ENCODE measurements at regions not wholly inside any gene's neighbourhood (a gene's known extent, or its start where the extent isn't known, plus 50 kb on each side); places are given as distances from the start of the nearest gene placed in this dataset.
"Not testable (repeated sequence)": the region's sequence is repeated elsewhere in the genome, so short reads cannot be mapped to it uniquely, and the experiment has no call there.

- H3K27ac ChIP-seq (ENCODE audit: low read depth, low read length); H3K36me3 ChIP-seq (ENCODE audit: control insufficient read depth, insufficient read depth, low read length); H3K4me3 ChIP-seq (ENCODE audit: low read length); H3K9ac ChIP-seq (ENCODE audit: low read length); H3K4me1 ChIP-seq (ENCODE audit: control insufficient read depth, insufficient read depth, low read length); H3K27me3 ChIP-seq (ENCODE audit: control insufficient read depth, insufficient read depth, low read length): not testable (repeated sequence)
These were observed 1212.9 kb upstream of the TENM3 start for GRCh38 chr4:181030135-181030921.

DNA sequence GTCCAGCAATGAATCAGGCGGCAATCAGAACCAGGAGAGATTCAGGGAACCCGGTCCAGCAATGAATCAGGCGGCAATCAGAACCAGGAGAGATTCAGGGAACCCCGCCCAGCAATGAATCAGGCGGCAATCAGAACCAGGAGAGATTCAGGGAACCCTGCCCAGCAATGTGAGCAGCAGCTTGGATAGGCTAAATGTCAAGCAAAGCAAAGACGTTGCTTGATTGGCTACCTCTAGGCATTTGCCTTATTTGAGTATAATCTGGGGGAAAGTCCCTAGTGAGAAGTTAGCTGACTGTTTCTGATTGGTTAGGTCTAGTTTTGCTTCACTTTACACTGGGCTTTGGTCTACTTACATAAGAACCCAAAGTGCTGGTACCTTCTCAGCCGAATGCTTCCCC is 1212.2 kb upstream of the TENM3 start:
- Histone ChIP-seq H3K4me1 (ENCODE audit: control insufficient read depth, insufficient read depth, low read length) (no peaks in the 10 kb centered on the region), H3K27me3 (ENCODE audit: control insufficient read depth, insufficient read depth, low read length) (no peaks in the 10 kb centered on the region), H3K27ac (ENCODE audit: low read depth, low read length) (no peak overlapping the region), H3K9ac (ENCODE audit: low read length) (no peak overlapping the region), H3K36me3 (ENCODE audit: control insufficient read depth, insufficient read depth, low read length) (no peaks in the 10 kb centered on the region), H3K4me3 (ENCODE audit: low read length) (no peak overlapping the region)

DNA sequence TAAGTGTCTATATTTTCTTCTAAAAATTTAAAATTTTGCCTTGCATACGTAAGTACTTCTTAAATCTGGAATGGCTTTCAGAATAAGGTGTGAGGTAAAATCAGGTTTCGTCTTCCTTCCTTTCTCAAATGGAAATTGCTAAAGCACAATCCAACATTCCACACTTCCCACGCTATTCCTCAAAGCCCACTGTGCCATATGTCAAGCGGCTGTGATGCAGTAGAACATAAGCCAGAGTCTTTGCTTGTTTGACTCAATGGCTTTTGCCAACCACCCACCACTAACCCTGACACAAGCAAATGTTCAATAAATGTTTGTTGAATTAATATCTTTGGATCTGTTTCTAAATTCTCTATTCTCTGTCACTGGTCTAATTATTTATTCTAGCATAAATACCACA is 1199.7 kb upstream of the TENM3 start:
- no peak overlapping the region for H3K4me3 ChIP-seq (ENCODE audit: low read length)
- H3K4me1 ChIP-seq (ENCODE audit: control insufficient read depth, insufficient read depth, low read length): no peaks in the 10 kb centered on the region

DNA sequence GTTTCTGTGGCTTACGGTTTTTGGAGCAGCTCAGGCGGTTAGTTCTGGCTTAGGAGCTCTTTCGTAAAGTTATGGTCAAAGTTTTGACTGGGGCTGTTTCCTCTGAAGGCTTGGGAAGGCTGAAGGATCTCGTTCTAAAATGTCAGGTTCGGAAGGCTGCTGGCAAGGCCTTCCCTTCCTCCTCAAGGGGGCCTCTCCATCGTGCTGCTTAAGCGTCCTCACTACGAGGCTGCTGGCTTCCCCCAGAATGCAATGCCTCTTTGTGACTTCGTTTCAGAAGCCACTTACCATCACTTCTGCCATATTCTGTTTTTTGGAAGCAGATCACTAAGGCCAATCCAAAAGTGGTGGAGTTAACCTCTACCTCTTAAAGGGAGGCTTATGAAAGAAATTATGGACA is 1196.4 kb upstream of the TENM3 start:
- Histone ChIP-seq H3K27ac (ENCODE audit: low read depth, low read length) (no peak overlapping the region), H3K4me3 (ENCODE audit: low read length) (no peak overlapping the region), H3K9ac (ENCODE audit: low read length) (no peak overlapping the region), H3K4me1 (ENCODE audit: control insufficient read depth, insufficient read depth, low read length) (no peaks in the 10 kb centered on the region), H3K27me3 (ENCODE audit: control insufficient read depth, insufficient read depth, low read length) (no peaks in the 10 kb centered on the region), H3K36me3 (ENCODE audit: control insufficient read depth, insufficient read depth, low read length) (no peaks in the 10 kb centered on the region)

More for the DNA sequence above, 1199.7 kb upstream of the TENM3 start:
- no peak overlapping the region for H3K9ac ChIP-seq (ENCODE audit: low read length)
- H3K27me3 ChIP-seq (ENCODE audit: control insufficient read depth, insufficient read depth, low read length): no peaks in the 10 kb centered on the region
- H3K27ac ChIP-seq (ENCODE audit: low read depth, low read length): no peak overlapping the region
- H3K36me3 ChIP-seq (ENCODE audit: control insufficient read depth, insufficient read depth, low read length): no peaks in the 10 kb centered on the region

- Histone ChIP-seq H3K36me3 (ENCODE audit: control insufficient read depth, insufficient read depth, low read length) (no peaks in the 10 kb centered on the region), H3K27me3 (ENCODE audit: control insufficient read depth, insufficient read depth, low read length) (no peaks in the 10 kb centered on the region), H3K9ac (ENCODE audit: low read length) (no peak overlapping the region), H3K27ac (ENCODE audit: low read depth, low read length) (no peak overlapping the region), H3K4me1 (ENCODE audit: control insufficient read depth, insufficient read depth, low read length) (no peaks in the 10 kb centered on the region), H3K4me3 (ENCODE audit: low read length) (no peak overlapping the region)
These were observed 1191.3 kb upstream of the TENM3 start for GRCh38 chr4:181051931-181052330.

GRCh38 chr4:181061787-181062186 is 1181.4 kb upstream of the TENM3 start:
- Histone ChIP-seq H3K4me3 (ENCODE audit: low read length) (no peak overlapping the region), H3K9ac (ENCODE audit: low read length) (no peak overlapping the region), H3K27ac (ENCODE audit: low read depth, low read length) (no peak overlapping the region), H3K36me3 (ENCODE audit: control insufficient read depth, insufficient read depth, low read length) (no peaks in the 10 kb centered on the region), H3K27me3 (ENCODE audit: control insufficient read depth, insufficient read depth, low read length) (no peaks in the 10 kb centered on the region), H3K4me1 (ENCODE audit: control insufficient read depth, insufficient read depth, low read length) (no peaks in the 10 kb centered on the region)

DNA sequence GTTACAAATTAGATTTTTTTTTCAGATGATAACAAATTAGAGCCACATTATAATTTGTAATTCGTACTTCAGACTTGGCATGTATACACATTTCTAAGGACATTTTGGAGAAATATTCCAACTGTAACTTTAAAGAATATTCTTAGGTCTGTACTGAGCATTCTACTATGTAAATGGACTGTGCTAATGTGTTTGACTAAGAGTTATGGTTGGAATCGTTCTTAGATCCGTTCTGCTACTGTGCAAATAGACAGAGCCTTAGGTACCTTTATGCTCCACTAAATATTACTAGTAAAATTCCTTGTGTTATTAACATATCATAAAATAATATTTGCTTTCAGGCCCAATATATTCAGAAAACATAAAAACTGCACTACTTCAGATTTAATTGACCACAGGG is 1180.0 kb upstream of the TENM3 start:
- no peaks in the 10 kb centered on the region for H3K4me1 ChIP-seq (ENCODE audit: control insufficient read depth, insufficient read depth, low read length)
- no peak overlapping the region for H3K27ac ChIP-seq (ENCODE audit: low read depth, low read length)
- H3K4me3 ChIP-seq (ENCODE audit: low read length): no peak overlapping the region
- no peak overlapping the region for H3K9ac ChIP-seq (ENCODE audit: low read length)
- H3K36me3 ChIP-seq (ENCODE audit: control insufficient read depth, insufficient read depth, low read length): no peaks in the 10 kb centered on the region
- no peaks in the 10 kb centered on the region for H3K27me3 ChIP-seq (ENCODE audit: control insufficient read depth, insufficient read depth, low read length)

- no peak overlapping the region for H3K27ac ChIP-seq (ENCODE audit: low read depth, low read length)
- H3K4me3 ChIP-seq (ENCODE audit: low read length): no peak overlapping the region
- no peaks in the 10 kb centered on the region for H3K36me3 ChIP-seq (ENCODE audit: control insufficient read depth, insufficient read depth, low read length)
- no peaks in the 10 kb centered on the region for H3K27me3 ChIP-seq (ENCODE audit: control insufficient read depth, insufficient read depth, low read length)
- no peak overlapping the region for H3K9ac ChIP-seq (ENCODE audit: low read length)
- no peaks in the 10 kb centered on the region for H3K4me1 ChIP-seq (ENCODE audit: control insufficient read depth, insufficient read depth, low read length)
These were observed 1165.9 kb upstream of the TENM3 start for GRCh38 chr4:181077341-181077740.

DNA sequence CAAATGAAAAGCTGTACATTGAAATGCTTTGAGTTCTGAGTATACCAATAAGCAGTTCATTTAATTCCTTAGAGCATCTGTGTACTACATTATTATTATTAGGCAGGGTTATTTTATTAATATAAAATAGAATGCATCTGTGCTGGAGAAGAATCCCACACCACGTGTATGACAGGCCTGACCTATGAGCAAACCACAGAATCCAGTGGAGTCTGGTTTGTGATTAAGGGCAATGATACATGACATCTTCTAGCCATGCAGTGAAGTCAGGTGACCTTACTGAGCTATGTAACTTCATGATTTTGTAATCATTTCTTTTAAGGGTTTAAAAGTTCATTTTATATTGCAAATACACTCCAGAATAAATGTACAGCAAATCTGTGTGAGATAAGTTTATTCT is 1165.0 kb upstream of the TENM3 start:
- no peak overlapping the region for H3K9ac ChIP-seq (ENCODE audit: low read length)
- H3K27me3 ChIP-seq (ENCODE audit: control insufficient read depth, insufficient read depth, low read length): no peaks in the 10 kb centered on the region
- H3K36me3 ChIP-seq (ENCODE audit: control insufficient read depth, insufficient read depth, low read length): no peaks in the 10 kb centered on the region
- no peak overlapping the region for H3K4me3 ChIP-seq (ENCODE audit: low read length)
- no peaks in the 10 kb centered on the region for H3K4me1 ChIP-seq (ENCODE audit: control insufficient read depth, insufficient read depth, low read length)
- no peak overlapping the region for H3K27ac ChIP-seq (ENCODE audit: low read depth, low read length)

DNA sequence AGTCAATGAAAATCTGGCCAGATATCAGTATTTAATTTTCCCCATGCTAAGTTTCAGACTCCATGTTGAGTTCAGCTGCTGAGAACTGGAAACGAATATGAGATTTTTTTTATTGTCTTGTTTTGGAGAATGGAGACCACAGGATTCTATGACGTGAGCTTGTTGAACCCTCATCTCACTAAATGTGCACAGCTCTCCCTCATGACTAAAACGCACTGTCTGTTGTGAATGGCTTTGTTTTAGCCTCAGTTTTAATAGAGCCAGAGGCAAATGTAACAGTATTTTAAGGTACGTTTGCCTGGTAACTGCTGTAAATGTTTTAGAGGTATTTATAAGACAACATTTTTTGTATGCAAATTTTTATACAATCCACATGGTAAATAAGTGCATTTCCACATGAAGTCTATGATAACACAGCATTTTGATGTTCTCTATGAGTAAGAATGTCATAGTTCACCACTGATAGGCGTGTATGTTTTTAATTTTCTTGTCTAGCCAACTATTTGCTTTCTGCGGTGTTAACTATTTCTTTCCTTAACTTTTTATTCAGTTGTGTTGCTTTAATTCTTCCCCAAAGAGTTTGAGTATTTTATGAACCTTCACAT is 1159.3 kb upstream of the TENM3 start:
- Histone ChIP-seq H3K4me3 (ENCODE audit: low read length) (no peak overlapping the region), H3K4me1 (ENCODE audit: control insufficient read depth, insufficient read depth, low read length) (no peaks in the 10 kb centered on the region)

DNA sequence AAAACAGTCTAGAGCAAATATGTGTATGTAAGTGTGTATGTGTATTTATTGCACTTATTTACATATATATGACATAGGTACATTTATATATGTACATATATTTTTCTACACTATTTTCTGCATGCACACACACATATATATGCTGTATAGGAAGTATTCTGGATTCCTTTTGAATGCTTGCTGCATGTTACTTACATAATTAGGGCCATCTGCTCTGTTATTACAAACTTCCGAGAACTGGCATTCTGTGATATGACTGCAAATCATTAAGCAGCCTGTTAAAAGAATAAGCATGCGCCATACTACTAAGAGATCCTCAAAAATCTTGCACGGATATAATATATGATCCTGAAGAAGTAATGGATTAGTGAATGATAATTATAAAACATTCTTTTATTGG is 1157.6 kb upstream of the TENM3 start:
- Histone ChIP-seq H3K4me3 (ENCODE audit: low read length) (no peak overlapping the region), H3K4me1 (ENCODE audit: control insufficient read depth, insufficient read depth, low read length) (no peaks in the 10 kb centered on the region), H3K9ac (ENCODE audit: low read length) (no peak overlapping the region), H3K36me3 (ENCODE audit: control insufficient read depth, insufficient read depth, low read length) (no peaks in the 10 kb centered on the region), H3K27ac (ENCODE audit: low read depth, low read length) (no peak overlapping the region), H3K27me3 (ENCODE audit: control insufficient read depth, insufficient read depth, low read length) (no peaks in the 10 kb centered on the region)

More for the DNA sequence above, 1159.3 kb upstream of the TENM3 start:
- Histone ChIP-seq H3K36me3 (ENCODE audit: control insufficient read depth, insufficient read depth, low read length) (no peaks in the 10 kb centered on the region), H3K27ac (ENCODE audit: low read depth, low read length) (no peak overlapping the region), H3K27me3 (ENCODE audit: control insufficient read depth, insufficient read depth, low read length) (no peaks in the 10 kb centered on the region), H3K9ac (ENCODE audit: low read length) (no peak overlapping the region)

- Histone ChIP-seq H3K27me3 (ENCODE audit: control insufficient read depth, insufficient read depth, low read length) (no peaks in the 10 kb centered on the region), H3K36me3 (ENCODE audit: control insufficient read depth, insufficient read depth, low read length) (no peaks in the 10 kb centered on the region), H3K27ac (ENCODE audit: low read depth, low read length) (no peak overlapping the region), H3K4me3 (ENCODE audit: low read length) (no peak overlapping the region), H3K9ac (ENCODE audit: low read length) (no peak overlapping the region), H3K4me1 (ENCODE audit: control insufficient read depth, insufficient read depth, low read length) (no peaks in the 10 kb centered on the region)
These were observed 1137.7 kb upstream of the TENM3 start for GRCh38 chr4:181105487-181105886.

DNA sequence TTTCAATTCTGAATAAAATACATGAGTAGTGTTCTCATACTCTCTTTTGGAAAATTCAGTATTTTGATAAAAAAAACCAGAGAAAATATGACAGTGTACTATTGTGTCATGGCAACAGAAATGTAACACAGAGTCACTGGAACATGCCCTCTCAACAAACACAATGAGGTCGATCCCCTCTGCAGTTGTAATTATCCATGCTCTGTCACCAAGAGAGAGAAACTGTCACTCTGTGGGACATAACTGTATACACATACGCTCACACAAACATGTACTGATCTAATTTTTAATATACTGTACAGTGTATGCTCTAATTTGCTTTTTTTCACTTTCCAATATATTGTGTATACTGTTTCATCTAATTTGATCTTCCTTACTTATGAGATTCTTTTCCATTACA is 1136.8 kb upstream of the TENM3 start:
- Histone ChIP-seq H3K4me3 (ENCODE audit: low read length) (no peak overlapping the region), H3K36me3 (ENCODE audit: control insufficient read depth, insufficient read depth, low read length) (no peaks in the 10 kb centered on the region), H3K4me1 (ENCODE audit: control insufficient read depth, insufficient read depth, low read length) (no peaks in the 10 kb centered on the region), H3K9ac (ENCODE audit: low read length) (no peak overlapping the region), H3K27me3 (ENCODE audit: control insufficient read depth, insufficient read depth, low read length) (no peaks in the 10 kb centered on the region), H3K27ac (ENCODE audit: low read depth, low read length) (no peak overlapping the region)
